ENCODE measurements at regions not wholly inside any gene's neighbourhood (a gene's known extent, or its start where the extent isn't known, plus 50 kb on each side); places are given as distances from the start of the nearest gene placed in this dataset.

- TF ChIP-seq CTCF (IDR thresholded peaks at IDR 0.05; ENCODE audit: low read length) (no peak), EZH2 (IDR thresholded peaks at IDR 0.05; ENCODE audit: borderline replicate concordance, low read length) (no peak)
These were observed 1974.8 kb upstream of the LRRTM1 start for GRCh38 chr2:82279367-82279766.
